ENCODE measurements at regions not wholly inside any gene's neighbourhood (a gene's known extent, or its start where the extent isn't known, plus 50 kb on each side); places are given as distances from the start of the nearest gene placed in this dataset.

DNA sequence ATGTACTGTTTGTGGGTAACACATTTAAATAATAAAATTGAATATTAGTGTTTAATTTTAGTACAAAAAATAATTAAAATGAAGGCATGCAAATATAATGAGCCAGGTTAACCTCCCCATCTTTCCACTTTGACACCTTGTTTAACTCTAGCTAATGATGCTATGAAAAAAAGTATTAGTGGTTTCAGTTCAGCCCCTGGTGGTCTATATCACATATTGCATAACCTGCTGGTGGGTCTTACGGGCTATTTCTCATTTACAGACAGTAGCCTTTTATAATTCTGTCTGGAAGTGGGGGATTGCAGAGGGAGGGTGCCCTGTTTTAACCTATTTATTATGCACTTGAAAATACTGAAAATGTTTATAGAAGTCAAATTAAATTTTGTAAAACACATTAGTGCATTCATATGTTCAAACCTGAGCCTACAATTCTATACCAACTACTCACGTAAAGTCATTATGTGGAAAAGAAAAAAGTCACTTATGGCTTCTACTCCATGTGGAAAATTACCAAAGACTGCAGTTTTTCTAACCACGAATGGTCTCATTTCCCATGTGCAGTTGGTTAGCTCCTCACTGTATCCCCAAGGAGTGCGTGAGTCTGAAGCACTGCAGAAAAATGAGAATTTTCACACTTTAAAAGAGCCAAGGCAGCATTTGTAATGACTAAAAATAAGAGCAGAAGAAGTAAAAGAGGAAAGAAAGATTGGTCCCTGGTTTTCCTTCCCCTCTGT, 381.0 kb downstream of the MTX2 start:
- TF ChIP-seq, protein P1, sequence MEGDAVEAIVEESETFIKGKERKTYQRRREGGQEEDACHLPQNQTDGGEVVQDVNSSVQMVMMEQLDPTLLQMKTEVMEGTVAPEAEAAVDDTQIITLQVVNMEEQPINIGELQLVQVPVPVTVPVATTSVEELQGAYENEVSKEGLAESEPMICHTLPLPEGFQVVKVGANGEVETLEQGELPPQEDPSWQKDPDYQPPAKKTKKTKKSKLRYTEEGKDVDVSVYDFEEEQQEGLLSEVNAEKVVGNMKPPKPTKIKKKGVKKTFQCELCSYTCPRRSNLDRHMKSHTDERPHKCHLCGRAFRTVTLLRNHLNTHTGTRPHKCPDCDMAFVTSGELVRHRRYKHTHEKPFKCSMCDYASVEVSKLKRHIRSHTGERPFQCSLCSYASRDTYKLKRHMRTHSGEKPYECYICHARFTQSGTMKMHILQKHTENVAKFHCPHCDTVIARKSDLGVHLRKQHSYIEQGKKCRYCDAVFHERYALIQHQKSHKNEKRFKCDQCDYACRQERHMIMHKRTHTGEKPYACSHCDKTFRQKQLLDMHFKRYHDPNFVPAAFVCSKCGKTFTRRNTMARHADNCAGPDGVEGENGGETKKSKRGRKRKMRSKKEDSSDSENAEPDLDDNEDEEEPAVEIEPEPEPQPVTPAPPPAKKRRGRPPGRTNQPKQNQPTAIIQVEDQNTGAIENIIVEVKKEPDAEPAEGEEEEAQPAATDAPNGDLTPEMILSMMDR (IDR thresholded peaks at IDR 0.05), result peak in 2 of 3 experiments; percentile 25
- TF ChIP-seq POLR2A (IDR thresholded peaks at IDR 0.05), result no peak
